SU-DHL-6 (cell line): ENCODE measurements at regions not wholly inside any gene's neighbourhood (a gene's known extent, or its start where the extent isn't known, plus 50 kb on each side); places are given as distances from the start of the nearest gene placed in this dataset.

ENCODE experiments used
- EZH2phosphoT487 ChIP-seq: fragments of 200-600 bp; sonication (generic), shearing (Covaris generic); conservative IDR thresholded peaks from 2 replicates; pipeline ENCODE4 v1.6.1; 2018; ENCODE audit warnings: mild to moderate bottlenecking, antibody characterized with exemption, low read length, moderate library complexity, mixed read lengths
- TF ChIP-seq, protein P1 (sequence below): fragments of 200-600 bp; sonication (generic); IDR thresholded peaks from one replicate; pipeline ENCODE4 v1.5.1; 2017; ENCODE audit warnings: antibody characterized with exemption, mild to moderate bottlenecking, low read length, moderate library complexity; ENCODE audit not compliant: insufficient read depth, poor library complexity, severe bottlenecking

DNA sequence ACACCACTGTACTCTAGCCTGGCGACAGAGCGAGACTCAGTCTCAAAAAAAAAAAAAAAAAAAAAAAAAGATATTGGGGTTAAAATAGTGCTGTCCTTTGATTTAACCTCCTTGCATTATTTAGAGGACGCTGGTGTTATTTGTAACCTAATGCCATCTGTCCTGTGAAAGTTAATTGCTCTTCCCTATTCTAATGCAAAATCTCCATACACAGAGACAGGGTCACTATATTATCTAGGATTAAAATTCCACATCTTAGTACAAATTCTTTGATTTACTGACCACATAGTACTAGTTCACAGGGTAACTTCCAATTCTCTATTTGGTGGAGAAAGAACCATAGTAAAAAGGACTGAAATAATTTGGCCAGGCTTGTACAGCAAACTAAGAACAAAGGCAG lies 184.2 kb upstream of the STEAP4 start:
- TF ChIP-seq, protein P1, sequence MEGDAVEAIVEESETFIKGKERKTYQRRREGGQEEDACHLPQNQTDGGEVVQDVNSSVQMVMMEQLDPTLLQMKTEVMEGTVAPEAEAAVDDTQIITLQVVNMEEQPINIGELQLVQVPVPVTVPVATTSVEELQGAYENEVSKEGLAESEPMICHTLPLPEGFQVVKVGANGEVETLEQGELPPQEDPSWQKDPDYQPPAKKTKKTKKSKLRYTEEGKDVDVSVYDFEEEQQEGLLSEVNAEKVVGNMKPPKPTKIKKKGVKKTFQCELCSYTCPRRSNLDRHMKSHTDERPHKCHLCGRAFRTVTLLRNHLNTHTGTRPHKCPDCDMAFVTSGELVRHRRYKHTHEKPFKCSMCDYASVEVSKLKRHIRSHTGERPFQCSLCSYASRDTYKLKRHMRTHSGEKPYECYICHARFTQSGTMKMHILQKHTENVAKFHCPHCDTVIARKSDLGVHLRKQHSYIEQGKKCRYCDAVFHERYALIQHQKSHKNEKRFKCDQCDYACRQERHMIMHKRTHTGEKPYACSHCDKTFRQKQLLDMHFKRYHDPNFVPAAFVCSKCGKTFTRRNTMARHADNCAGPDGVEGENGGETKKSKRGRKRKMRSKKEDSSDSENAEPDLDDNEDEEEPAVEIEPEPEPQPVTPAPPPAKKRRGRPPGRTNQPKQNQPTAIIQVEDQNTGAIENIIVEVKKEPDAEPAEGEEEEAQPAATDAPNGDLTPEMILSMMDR, result no peak
- TF ChIP-seq EZH2phosphoT487, result no peak
